OCI-LY7 (cell line): ENCODE measurements at regions not wholly inside any gene's neighbourhood (a gene's known extent, or its start where the extent isn't known, plus 50 kb on each side); places are given as distances from the start of the nearest gene placed in this dataset.

ENCODE experiments used
- CTCF ChIP-seq: fragments of 200-600 bp; sonication (generic); conservative IDR thresholded peaks from 2 replicates; pipeline ENCODE4 v1.5.1; 2014; ENCODE audit warnings: mild to moderate bottlenecking, antibody characterized with exemption, low read length, moderate library complexity, mixed read lengths
- EZH2phosphoT487 ChIP-seq: fragments of 200-600 bp; sonication (generic); IDR thresholded peaks from 2 replicates; pipeline ENCODE4 v1.6.1; 2018; ENCODE audit warnings: low read depth, borderline replicate concordance, mild to moderate bottlenecking, mixed run types, antibody characterized with exemption, low read length, moderate library complexity, mixed read lengths

GRCh38 chr11:59029366-59029889 is 56.7 kb upstream of the GLYATL1B start:
- TF ChIP-seq CTCF (no peak), EZH2phosphoT487 (no peak)
